HCT116 (cell line): ENCODE measurements at regions not wholly inside any gene's neighbourhood (a gene's known extent, or its start where the extent isn't known, plus 50 kb on each side); places are given as distances from the start of the nearest gene placed in this dataset.

Source experiments
- ATAC-seq: fragments of 200-7000 bp; cut with Tn5 transposase; 2 replicates; pipeline ENCODE4 v1.9.1; 2020; ENCODE audit warnings: mild to moderate bottlenecking, moderate library complexity
- BruUV-seq: library from RNA; stranded (reverse); fragments of 400-500 nt; replicated peaks from 2 replicates; lab custom pipeline; 2021; lab: Mats Ljungman, UMichigan
- CTCF ChIA-PET: fragments of 300-600 bp; sonication (Branson Sonifier 250); formaldehyde crosslinking; loops from one replicate; lab custom pipeline; 2021; ENCODE audit warnings: antibody characterized with exemption; lab: Charles Lee
- POLR2A ChIA-PET: fragments of 300-600, 350-600 bp; sonication (Branson Sonifier 250); formaldehyde crosslinking; loops from one replicate; lab custom pipeline; 2021; ENCODE audit warnings: antibody characterized with exemption; lab: Charles Lee
- RAD21 ChIA-PET, 2 experiments: fragments of 300-600 bp; sonication (Branson Sonifier 250); formaldehyde crosslinking; loops; one replicate each; lab custom pipeline; 2023; ENCODE audit warnings: low total read pairs in 2 of 2; ENCODE audit not compliant: uncharacterized antibody in 2 of 2, unreplicated experiment in 2 of 2, low non-redundant PET in 1 of 2; lab: Charles Lee
- DNase-seq: peaks from one replicate; pipeline ENCODE4 v3.0.0-alpha.2; 2010; ENCODE audit warnings: low read depth, low spot score
- H2AFZ ChIP-seq: fragments of 200-600 bp; shearing (Covaris generic), sonication (generic); 2 replicates; pipeline ENCODE4 v1.6.1; 2017; ENCODE audit warnings: low read depth, mixed run types, mixed read lengths, antibody characterized with exemption, low read length; ENCODE audit not compliant: poor library complexity, severe bottlenecking
- H3K27ac ChIP-seq: 2 replicates; pipeline ENCODE4 v1.5.1; 2012; ENCODE audit warnings: low read depth, low read length
- H3K27me3 ChIP-seq: fragments of 200-600 bp; sonication (generic); 2 replicates; pipeline ENCODE4 v1.6.1; 2016; ENCODE audit warnings: mixed run types, low read length, mixed read lengths; ENCODE audit not compliant: insufficient read depth
- H3K36me3 ChIP-seq, 2 experiments: fragments of 200-500 bp in 1 of 2; fragments of 200-600 bp in 1 of 2; sonication (Bioruptor generic) in 1 of 2; sonication (generic) in 1 of 2; 2 replicates each; pipeline versions ENCODE4 v1.5.1 to v1.6.1; 2014 to 2016; ENCODE audit warnings: low read length in 2 of 2, inconsistent platforms in 1 of 2, mixed read lengths in 1 of 2, mixed run types in 1 of 2; ENCODE audit not compliant: insufficient read depth in 2 of 2, control insufficient read depth in 1 of 2
- H3K4me1 ChIP-seq, 2 experiments: fragments of 200-600 bp in 1 of 2; sonication (generic) in 1 of 2; 2 replicates each; pipeline versions ENCODE4 v1.5.1 to v1.6.1; 2012 to 2017; ENCODE audit warnings: low read length in 2 of 2, inconsistent platforms in 1 of 2, mild to moderate bottlenecking in 1 of 2, mixed read lengths in 1 of 2, mixed run types in 1 of 2, moderate library complexity in 1 of 2; ENCODE audit not compliant: insufficient read depth in 2 of 2, control insufficient read depth in 1 of 2
- H3K4me2 ChIP-seq: fragments of 200-600 bp; sonication (generic); 2 replicates; pipeline ENCODE4 v1.6.1; 2017; ENCODE audit warnings: mixed run types, low read length, mixed read lengths
- H3K4me3 ChIP-seq, 2 experiments: fragments of 200-600 bp in 1 of 2; sonication (generic) in 1 of 2; replicated peaks in 1 of 2; 2 replicates each; pipeline ENCODE4 v1.5.1; 2011 to 2016; ENCODE audit warnings: low read length in 2 of 2, control low read depth in 1 of 2, low read depth in 1 of 2, mild to moderate bottlenecking in 1 of 2, mixed read lengths in 1 of 2, mixed run types in 1 of 2
- H3K79me2 ChIP-seq: fragments of 200-600 bp; sonication (generic); 2 replicates; pipeline ENCODE4 v1.6.1; 2017; ENCODE audit warnings: mild to moderate bottlenecking, mixed run types, low read length, moderate library complexity, mixed read lengths; ENCODE audit not compliant: insufficient read depth
- H3K9ac ChIP-seq: fragments of 200-600 bp; sonication (generic); 2 replicates; pipeline ENCODE4 v1.6.1; 2016; ENCODE audit warnings: low read length, mixed read lengths
- H3K9me2 ChIP-seq: fragments of 200-600 bp; sonication (generic), shearing (Covaris generic); 2 replicates; pipeline ENCODE4 v1.6.1; 2017; ENCODE audit warnings: mixed run types, mild to moderate bottlenecking, moderate library complexity; ENCODE audit not compliant: insufficient read depth
- H3K9me3 ChIP-seq, 2 experiments: fragments of 200-500 bp in 1 of 2; fragments of 200-600 bp in 1 of 2; sonication (Bioruptor generic) in 1 of 2; sonication (generic) in 1 of 2; 2 replicates each; pipeline ENCODE4 v1.6.1; 2014 to 2017; ENCODE audit warnings: low read length in 2 of 2, mixed read lengths in 2 of 2, inconsistent platforms in 1 of 2, low read depth in 1 of 2, mild to moderate bottlenecking in 1 of 2, mixed run types in 1 of 2, moderate library complexity in 1 of 2; ENCODE audit not compliant: control insufficient read depth in 1 of 2, insufficient read depth in 1 of 2
- H4K20me1 ChIP-seq: fragments of 200-600 bp; sonication (generic), shearing (Covaris generic); 2 replicates; pipeline ENCODE4 v1.6.1; 2017; ENCODE audit warnings: mixed run types, mild to moderate bottlenecking, moderate library complexity; ENCODE audit not compliant: insufficient read depth
- CBX3 ChIP-seq: IDR thresholded peaks from 2 replicates; pipeline ENCODE4 v1.6.1; 2012; ENCODE audit warnings: low read depth
- CEBPB ChIP-seq: IDR thresholded peaks from 2 replicates; pipeline ENCODE4 v1.6.1; 2012; ENCODE audit warnings: low read depth
- CTCF ChIP-seq, 3 experiments: fragments of 200-600 bp in 1 of 3; sonication (generic) in 1 of 3; IDR thresholded peaks in 2 of 3; conservative IDR thresholded peaks in 1 of 3; 2 replicates each; pipeline ENCODE4 v1.5.1; 2012 to 2017; ENCODE audit warnings: low read depth in 2 of 3, low read length in 2 of 3, antibody characterized with exemption in 1 of 3, borderline replicate concordance in 1 of 3, control low read depth in 1 of 3, mild to moderate bottlenecking in 1 of 3, mixed read lengths in 1 of 3, mixed run types in 1 of 3, moderate library complexity in 1 of 3; ENCODE audit not compliant: insufficient read depth in 1 of 3
- EGR1 ChIP-seq: IDR thresholded peaks from 2 replicates; pipeline ENCODE4 v1.6.1; 2012; ENCODE audit warnings: low read depth
- ELF1 ChIP-seq: IDR thresholded peaks from 2 replicates; pipeline ENCODE4 v1.6.1; 2012; ENCODE audit warnings: low read depth, borderline replicate concordance
- EZH2 ChIP-seq: fragments of 200-600 bp; sonication (generic); IDR thresholded peaks from 2 replicates; pipeline ENCODE4 v1.6.1; 2017; ENCODE audit warnings: antibody characterized with exemption, mixed run types
- EZH2phosphoT487 ChIP-seq: fragments of 200-600 bp; IDR thresholded peaks from 2 replicates; pipeline ENCODE4 v1.6.1; 2018; ENCODE audit warnings: antibody characterized with exemption, borderline replicate concordance
- FOSL1 ChIP-seq: IDR thresholded peaks from 2 replicates; pipeline ENCODE4 v1.6.1; 2012; ENCODE audit warnings: low read depth
- JUND ChIP-seq: IDR thresholded peaks from 2 replicates; pipeline ENCODE4 v1.6.1; 2012
- MAX ChIP-seq: IDR thresholded peaks from 2 replicates; pipeline ENCODE4 v1.6.1; 2012
- POLR2A ChIP-seq: IDR thresholded peaks from 2 replicates; pipeline ENCODE4 v1.7.0; 2011; ENCODE audit warnings: borderline replicate concordance; ENCODE audit not compliant: insufficient read depth, insufficient read length; ENCODE audit errors: extremely low read depth
- POLR2AphosphoS5 ChIP-seq: IDR thresholded peaks from 2 replicates; pipeline ENCODE4 v1.6.1; 2011; ENCODE audit warnings: mild to moderate bottlenecking, low read depth, low read length, moderate library complexity
- REST ChIP-seq: IDR thresholded peaks from 2 replicates; pipeline ENCODE4 v1.6.1; 2012; ENCODE audit warnings: low read depth
- SIN3A ChIP-seq: IDR thresholded peaks from 2 replicates; pipeline ENCODE4 v1.6.1; 2012; ENCODE audit warnings: low read depth
- SP1 ChIP-seq: IDR thresholded peaks from 2 replicates; pipeline ENCODE4 v1.6.1; 2012; ENCODE audit warnings: low read depth
- SRF ChIP-seq: IDR thresholded peaks from 2 replicates; pipeline ENCODE4 v1.6.1; 2012; ENCODE audit warnings: low read depth
- TCF7L2 ChIP-seq: IDR thresholded peaks from 2 replicates; pipeline ENCODE4 v1.7.0; 2011; ENCODE audit warnings: borderline replicate concordance, inconsistent platforms; ENCODE audit not compliant: insufficient read depth, insufficient read length; ENCODE audit errors: extremely low read depth
- ZFX ChIP-seq: fragments of 450-650 bp; IDR thresholded peaks from 2 replicates; pipeline ENCODE4 v1.6.1; 2017
- ZNF274 ChIP-seq: fragments of 200-500 bp; sonication (Bioruptor generic); IDR thresholded peaks from 2 replicates; pipeline ENCODE4 v1.6.1; 2014; ENCODE audit warnings: mild to moderate bottlenecking, low read depth, low read length, inconsistent platforms
- intact Hi-C: fragments of 100-400 bp; cut with micrococcal nuclease; formaldehyde crosslinking; loops from 2 replicates; pipeline ENCODE4 v1.10.0; 2022
- TF ChIP-seq, protein P1 (sequence below): IDR thresholded peaks from 2 replicates; pipeline ENCODE4 v1.6.1; 2012

- ChIA-PET CTCF (no interaction called here), RAD21 (no interaction called here), POLR2A (no interaction called here)
- H3K9me3 ChIP-seq: no peaks in the 10 kb centered on the region
- no peak overlapping the region for H3K27ac ChIP-seq
- TF ChIP-seq CBX3 (no peak), REST (no peak), CEBPB (no peak), CTCF (IDR thresholded peaks at IDR 0.05 in 2 of 3, conservative IDR thresholded peaks at IDR 0.05 in 1 of 3; ENCODE audit: borderline replicate concordance in 1 of 3, insufficient read depth in 1 of 3, low read depth in 2 of 3, low read length in 2 of 3) (no peak), ZFX (no peak), ZNF274 (no peak), POLR2AphosphoS5 (no peak), SP1 (no peak), POLR2A (no peak), EGR1 (no peak), EZH2phosphoT487 (no peak), JUND (no peak), FOSL1 (no peak), SIN3A (no peak), SRF (no peak), EZH2 (no peak), ELF1 (no peak), MAX (no peak), TCF7L2 (no peak)
- TF ChIP-seq, protein P1, sequence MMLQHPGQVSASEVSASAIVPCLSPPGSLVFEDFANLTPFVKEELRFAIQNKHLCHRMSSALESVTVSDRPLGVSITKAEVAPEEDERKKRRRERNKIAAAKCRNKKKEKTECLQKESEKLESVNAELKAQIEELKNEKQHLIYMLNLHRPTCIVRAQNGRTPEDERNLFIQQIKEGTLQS: no peak
- DNase-seq: no peak
- no peaks in the 10 kb centered on the region for H3K36me3 ChIP-seq
- no peak overlapping the region for H3K4me2 ChIP-seq
- no peaks in the 10 kb centered on the region for H3K79me2 ChIP-seq
- H4K20me1 ChIP-seq: no peaks in the 10 kb centered on the region
- no peaks in the 10 kb centered on the region for H3K27me3 ChIP-seq
- H3K4me1 ChIP-seq: no peaks in the 10 kb centered on the region
- no peak overlapping the region for H2AFZ ChIP-seq
- H3K4me3 ChIP-seq: no peak overlapping the region
- no peaks in the 10 kb centered on the region; the same call in 1 of the 2 replicates for H3K9me2 ChIP-seq
- BruUV-seq: no TSS peak
- intact Hi-C loops: no loop called here
- H3K9ac ChIP-seq: no peak overlapping the region
- ATAC-seq: no peak
Measured at GRCh38 chr3:148101061-148101460, 596.6 kb upstream of the AGTR1 start.
